ENCODE measurements at regions not wholly inside any gene's neighbourhood (a gene's known extent, or its start where the extent isn't known, plus 50 kb on each side); places are given as distances from the start of the nearest gene placed in this dataset.

DNA sequence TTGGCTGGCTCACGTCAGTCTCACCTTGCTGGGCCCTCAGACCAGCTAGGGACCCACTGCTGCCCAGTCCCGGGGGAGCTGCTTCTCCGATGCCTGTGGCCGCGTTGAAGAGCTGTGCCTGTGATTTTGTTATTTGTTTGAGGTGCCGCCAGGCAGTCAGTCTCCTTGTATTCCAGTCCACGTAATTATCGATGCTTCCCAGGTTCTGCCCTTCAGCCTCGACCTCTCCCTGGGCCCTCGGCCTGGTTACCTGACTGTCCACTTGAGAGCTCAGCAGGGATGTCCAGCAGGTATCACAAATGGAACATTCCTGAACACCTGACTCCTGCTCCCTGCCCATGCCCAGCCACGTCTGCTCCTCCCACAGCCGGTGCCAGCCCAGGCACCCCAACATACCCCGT is 195.9 kb upstream of the HS6ST1 start:
- in situ Hi-C loops (cut with MboI), result no loop called here
- H2AFZ ChIP-seq (ENCODE audit: low read depth, low read length), result no peak overlapping the region

DNA sequence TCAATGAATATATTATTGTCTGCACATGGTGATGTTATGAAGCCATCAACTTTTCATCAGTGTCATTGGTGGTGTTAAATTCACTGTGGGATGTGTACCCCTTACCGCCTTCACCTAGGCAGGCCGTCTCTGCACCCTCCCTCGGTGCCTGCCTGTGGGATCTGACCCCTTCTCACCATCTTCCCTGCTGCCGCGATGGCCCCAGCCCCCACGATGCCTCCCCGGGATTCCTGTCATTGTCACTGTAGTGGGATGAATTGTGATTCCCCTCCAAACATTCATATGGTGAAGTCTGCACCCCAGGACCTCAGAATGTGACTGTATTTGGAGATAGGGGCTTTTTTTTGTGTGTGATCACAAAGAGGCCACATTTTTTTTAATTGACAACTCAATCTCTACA is 198.3 kb upstream of the HS6ST1 start:
- H3K9ac ChIP-seq (ENCODE audit: insufficient read depth in 1 of 2, low read depth in 2 of 2, low read length in 2 of 2), result no peak overlapping the region
- FAIRE-seq, result no peak
- H3K27ac ChIP-seq (ENCODE audit: extremely low read depth, low read depth, low read length), result no peak overlapping the region
- peaks cover 14 to 56% of the 10 kb centered on the region in 2 experiments; a peak in 4 of 5 replicates for H3K27me3 ChIP-seq (ENCODE audit: control insufficient read depth in 2 of 2, insufficient read depth in 2 of 2, low read length in 2 of 2)
- ATAC-seq, result no peak
- no peaks in the 10 kb centered on the region; a peak in 1 of 5 replicates for H3K4me1 ChIP-seq (replicated peaks in 1 of 2; ENCODE audit: control insufficient read depth in 2 of 2, insufficient read depth in 2 of 2, low read length in 2 of 2)
- no peak overlapping the region for H3K4me2 ChIP-seq (ENCODE audit: insufficient read depth, low read length)
- no peaks in the 10 kb centered on the region for H3K9me3 ChIP-seq (replicated peaks; ENCODE audit: control insufficient read depth, insufficient read depth, low read depth, low read length)
- H3K9me1 ChIP-seq (ENCODE audit: control insufficient read depth, insufficient read depth, low read length), result no peaks in the 10 kb centered on the region
- no peaks in the 10 kb centered on the region for H3K79me2 ChIP-seq (ENCODE audit: control insufficient read depth, insufficient read depth, low read length)
- in situ Hi-C loops (cut with MboI), result no loop called here
- BruUV-seq (replicated peaks), result no TSS peak
- H2AFZ ChIP-seq (ENCODE audit: low read depth, low read length), result no peak overlapping the region
- WGBS (ENCODE audit: insufficient coverage, low coverage, missing lambda C conversion rate), result 3% methylated on average over 7 of the region's 7 CpGs
- POLR2A ChIA-PET, result interaction anchor here (0.6 kb wide), 1 partner anchor 721 kb away, joined by 3 read pairs; no protein-coding TSS in a partner anchor
- no peak overlapping the region for H3K4me3 ChIP-seq
- no peak for DNase-seq (ENCODE audit: extremely low read depth in 1 of 4, low spot score in 3 of 4)
- no peaks in the 10 kb centered on the region for H3K36me3 ChIP-seq (ENCODE audit: control insufficient read depth, insufficient read depth, low read length)
- intact Hi-C loops (cut with micrococcal nuclease), result no loop called here
- CTCF ChIA-PET (ENCODE audit: low intra/inter-chr PET ratio), result no interaction called here
- H4K20me1 ChIP-seq (replicated peaks; ENCODE audit: control insufficient read depth, insufficient read depth, low read length), result no peaks in the 10 kb centered on the region
- no peak for TF ChIP-seq THRAP3 (IDR thresholded peaks at IDR 0.05; ENCODE audit: borderline replicate concordance)
- TF ChIP-seq NCOR1 (IDR thresholded peaks at IDR 0.05), result no peak
- no peak for TF ChIP-seq CC2D1A (IDR thresholded peaks at IDR 0.05)
- no peak for TF ChIP-seq DACH1 (IDR thresholded peaks at IDR 0.05; ENCODE audit: partially characterized antibody)
- TF ChIP-seq, protein P1, sequence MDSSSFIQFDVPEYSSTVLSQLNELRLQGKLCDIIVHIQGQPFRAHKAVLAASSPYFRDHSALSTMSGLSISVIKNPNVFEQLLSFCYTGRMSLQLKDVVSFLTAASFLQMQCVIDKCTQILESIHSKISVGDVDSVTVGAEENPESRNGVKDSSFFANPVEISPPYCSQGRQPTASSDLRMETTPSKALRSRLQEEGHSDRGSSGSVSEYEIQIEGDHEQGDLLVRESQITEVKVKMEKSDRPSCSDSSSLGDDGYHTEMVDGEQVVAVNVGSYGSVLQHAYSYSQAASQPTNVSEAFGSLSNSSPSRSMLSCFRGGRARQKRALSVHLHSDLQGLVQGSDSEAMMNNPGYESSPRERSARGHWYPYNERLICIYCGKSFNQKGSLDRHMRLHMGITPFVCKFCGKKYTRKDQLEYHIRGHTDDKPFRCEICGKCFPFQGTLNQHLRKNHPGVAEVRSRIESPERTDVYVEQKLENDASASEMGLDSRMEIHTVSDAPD (CRISPR knock-in tag; IDR thresholded peaks at IDR 0.05), result no peak
- TF ChIP-seq, protein P2, sequence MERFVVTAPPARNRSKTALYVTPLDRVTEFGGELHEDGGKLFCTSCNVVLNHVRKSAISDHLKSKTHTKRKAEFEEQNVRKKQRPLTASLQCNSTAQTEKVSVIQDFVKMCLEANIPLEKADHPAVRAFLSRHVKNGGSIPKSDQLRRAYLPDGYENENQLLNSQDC (CRISPR knock-in tag; IDR thresholded peaks at IDR 0.05), result no peak
- TF ChIP-seq OTX1 (CRISPR knock-in tag; IDR thresholded peaks at IDR 0.05), result no peak
- no peak for TF ChIP-seq MYC (IDR thresholded peaks at IDR 0.05; ENCODE audit: low read depth, low read length)
- no peak for TF ChIP-seq MYC (CRISPR knock-in tag; IDR thresholded peaks at IDR 0.05; ENCODE audit: borderline replicate concordance, low read depth)
- no peak for TF ChIP-seq RFX5 (IDR thresholded peaks at IDR 0.05; ENCODE audit: low read depth, low read length)
- no peak for TF ChIP-seq RBM14 (IDR thresholded peaks at IDR 0.05; ENCODE audit: borderline replicate concordance, insufficient read depth, low read depth, low read length)
- no peak for TF ChIP-seq ADNP (tag; IDR thresholded peaks at IDR 0.05)
- TF ChIP-seq ETV1 (tag; conservative IDR thresholded peaks at IDR 0.05; ENCODE audit: low read depth), result no peak
- TF ChIP-seq KDM1A (IDR thresholded peaks at IDR 0.05), result no peak

More for the DNA sequence above, 195.9 kb upstream of the HS6ST1 start:
- intact Hi-C loops (cut with micrococcal nuclease), result no loop called here
- Histone ChIP-seq H3K9me1 (ENCODE audit: control insufficient read depth, insufficient read depth, low read length) (no peaks in the 10 kb centered on the region), H3K27me3 (ENCODE audit: control insufficient read depth in 2 of 2, insufficient read depth in 2 of 2, low read length in 2 of 2) (peaks cover 12 to 35% of the 10 kb centered on the region in 2 experiments; a peak in 4 of 5 replicates), H4K20me1 (replicated peaks; ENCODE audit: control insufficient read depth, insufficient read depth, low read length) (no peaks in the 10 kb centered on the region), H3K4me3 (no peak overlapping the region), H3K27ac (ENCODE audit: extremely low read depth, low read depth, low read length) (no peak overlapping the region), H3K4me1 (replicated peaks in 1 of 2; ENCODE audit: control insufficient read depth in 2 of 2, insufficient read depth in 2 of 2, low read length in 2 of 2) (no peaks in the 10 kb centered on the region), H3K79me2 (ENCODE audit: control insufficient read depth, insufficient read depth, low read length) (no peaks in the 10 kb centered on the region), H3K4me2 (ENCODE audit: insufficient read depth, low read length) (no peak overlapping the region), H3K9me3 (replicated peaks; ENCODE audit: control insufficient read depth, insufficient read depth, low read depth, low read length) (no peaks in the 10 kb centered on the region), H3K9ac (ENCODE audit: insufficient read depth in 1 of 2, low read depth in 2 of 2, low read length in 2 of 2) (no peak overlapping the region), H3K36me3 (ENCODE audit: control insufficient read depth, insufficient read depth, low read length) (no peaks in the 10 kb centered on the region)
- BruUV-seq (replicated peaks), result no TSS peak
- 8% methylated on average over 13 of the region's 13 CpGs for WGBS (ENCODE audit: insufficient coverage, low coverage, missing lambda C conversion rate)
- CTCF ChIA-PET (ENCODE audit: low intra/inter-chr PET ratio), result no interaction called here
- POLR2A ChIA-PET, result no interaction called here
- TF ChIP-seq, protein P3, sequence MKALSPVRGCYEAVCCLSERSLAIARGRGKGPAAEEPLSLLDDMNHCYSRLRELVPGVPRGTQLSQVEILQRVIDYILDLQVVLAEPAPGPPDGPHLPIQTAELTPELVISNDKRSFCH (CRISPR knock-in tag; IDR thresholded peaks at IDR 0.05), result no peak
- TF ChIP-seq, protein P3 (tag; IDR thresholded peaks at IDR 0.05), result no peak
- TF ChIP-seq, protein P4, sequence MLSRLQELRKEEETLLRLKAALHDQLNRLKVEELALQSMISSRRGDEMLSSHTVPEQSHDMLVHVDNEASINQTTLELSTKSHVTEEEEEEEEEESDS (CRISPR knock-in tag; IDR thresholded peaks at IDR 0.05), result no peak
- no peak for TF ChIP-seq ZFP30 (CRISPR knock-in tag; IDR thresholded peaks at IDR 0.05; ENCODE audit: borderline replicate concordance)
- TF ChIP-seq HCFC1 (IDR thresholded peaks at IDR 0.05; ENCODE audit: low read depth, low read length), result no peak
- FAIRE-seq, result no peak
- ATAC-seq, result no peak
- DNase-seq (ENCODE audit: extremely low read depth in 1 of 4, low spot score in 3 of 4), result no peak
